ENCODE measurements at regions not wholly inside any gene's neighbourhood (a gene's known extent, or its start where the extent isn't known, plus 50 kb on each side); places are given as distances from the start of the nearest gene placed in this dataset.
"Not testable (repeated sequence)": the region's sequence is repeated elsewhere in the genome, so short reads cannot be mapped to it uniquely, and the experiment has no call there.

DNA sequence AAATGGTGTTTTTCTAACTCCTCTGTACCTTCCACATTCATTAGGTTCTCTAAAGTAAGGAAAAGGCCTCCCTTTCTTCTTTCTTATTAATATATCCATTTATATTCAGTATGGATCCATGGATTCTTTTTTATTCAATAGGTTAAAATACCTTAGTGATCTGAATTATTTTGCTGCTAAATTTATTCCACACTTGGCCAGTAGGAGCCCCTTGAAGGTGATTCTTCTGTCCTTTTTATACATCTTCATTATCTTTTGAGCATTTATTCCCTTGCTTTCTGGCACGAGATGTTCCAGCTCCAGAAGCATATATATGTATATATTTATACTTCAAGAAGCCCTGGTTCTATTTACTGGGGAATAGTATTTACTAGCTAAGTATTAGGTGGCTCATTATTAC lies 311.8 kb upstream of the SGCD start:
- no peaks in the 10 kb centered on the region for H3K9me3 Mint-ChIP-seq
- DNase-seq (ENCODE audit: low spot score in 2 of 2) = no peak
- H3K27ac Mint-ChIP-seq = no peak overlapping the region
- H3K36me3 Mint-ChIP-seq = no peaks in the 10 kb centered on the region
- ATAC-seq = no peak

DNA sequence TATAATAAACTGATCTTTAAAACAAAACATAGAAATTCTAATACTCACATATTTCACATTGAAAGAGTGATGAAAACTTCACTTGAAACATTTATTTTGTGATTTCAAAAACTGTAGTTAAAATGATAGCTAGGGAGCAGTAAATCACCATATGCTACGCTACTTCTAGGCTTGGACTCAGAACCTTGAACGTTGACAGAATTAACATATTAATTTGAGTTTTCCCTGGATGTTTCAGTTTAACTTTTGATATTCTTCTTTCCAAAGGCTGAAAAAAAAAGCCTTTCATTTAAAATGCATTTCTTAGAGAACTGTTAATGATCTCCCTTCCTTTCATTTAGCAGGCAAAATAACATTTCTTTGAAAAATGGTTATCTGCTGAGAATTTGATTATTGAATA lies 307.8 kb upstream of the SGCD start:
- H3K36me3 Mint-ChIP-seq = no peaks in the 10 kb centered on the region
- no peak overlapping the region for H3K27ac Mint-ChIP-seq
- H3K9me3 Mint-ChIP-seq = no peaks in the 10 kb centered on the region
- DNase-seq (ENCODE audit: low spot score in 2 of 2) (no peak), ATAC-seq (no peak)

DNA sequence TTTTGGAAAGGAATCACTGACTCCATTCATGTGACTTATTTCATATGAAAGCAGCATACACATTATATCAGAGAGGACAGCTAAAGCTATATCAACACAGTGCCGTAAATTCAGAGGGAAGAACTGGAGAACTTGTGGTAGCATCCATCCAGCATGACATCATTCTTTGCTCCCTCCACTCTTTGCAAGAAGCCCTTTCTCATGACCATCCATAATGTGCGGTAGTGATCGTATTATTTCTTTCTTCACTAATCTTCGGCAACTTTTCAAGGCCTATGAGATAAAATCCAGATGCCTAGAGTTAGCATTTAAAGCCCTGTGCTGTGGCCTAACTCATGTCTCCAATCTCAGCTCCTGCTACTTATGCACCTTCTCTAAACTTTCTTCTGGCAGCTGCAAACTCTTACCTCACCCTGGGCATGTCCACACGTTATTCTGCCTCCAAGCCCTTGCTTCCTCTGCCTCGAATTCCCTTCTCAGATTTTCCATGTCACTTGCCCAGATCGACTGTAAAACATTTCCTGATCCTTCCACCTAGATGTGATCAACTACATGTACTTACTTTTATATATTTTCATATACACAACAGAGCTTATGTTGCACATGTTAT lies 307.3 kb upstream of the SGCD start:
- H3K27ac Mint-ChIP-seq = no peak overlapping the region
- H3K36me3 Mint-ChIP-seq = no peaks in the 10 kb centered on the region
- no peaks in the 10 kb centered on the region for H3K9me3 Mint-ChIP-seq
- no peak for DNase-seq (ENCODE audit: low spot score in 2 of 2)
- no peak for ATAC-seq

DNA sequence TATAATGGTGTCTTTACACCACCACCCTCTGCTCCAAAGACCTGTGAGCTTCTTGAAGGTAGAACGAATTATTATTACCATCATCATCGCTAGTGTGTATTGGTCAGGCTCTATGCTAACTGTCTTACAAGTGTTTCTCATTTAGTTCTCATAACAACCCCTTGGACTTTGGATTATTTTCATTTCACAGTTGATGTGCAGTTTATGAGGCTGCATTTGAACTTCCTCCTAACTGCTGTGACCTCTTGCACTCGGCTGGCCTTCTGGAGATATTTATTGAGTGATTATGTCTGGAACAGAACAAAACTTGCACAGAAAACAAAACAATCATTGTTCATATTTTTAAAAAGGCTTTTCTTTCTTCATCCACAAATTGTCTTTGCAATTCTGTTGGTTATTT lies 306.3 kb upstream of the SGCD start:
- Mint-ChIP-seq H3K9me3 (no peaks in the 10 kb centered on the region), H3K36me3 (no peaks in the 10 kb centered on the region), H3K27ac (no peak overlapping the region)
- ATAC-seq (no peak), DNase-seq (ENCODE audit: low spot score in 2 of 2) (no peak)

DNA sequence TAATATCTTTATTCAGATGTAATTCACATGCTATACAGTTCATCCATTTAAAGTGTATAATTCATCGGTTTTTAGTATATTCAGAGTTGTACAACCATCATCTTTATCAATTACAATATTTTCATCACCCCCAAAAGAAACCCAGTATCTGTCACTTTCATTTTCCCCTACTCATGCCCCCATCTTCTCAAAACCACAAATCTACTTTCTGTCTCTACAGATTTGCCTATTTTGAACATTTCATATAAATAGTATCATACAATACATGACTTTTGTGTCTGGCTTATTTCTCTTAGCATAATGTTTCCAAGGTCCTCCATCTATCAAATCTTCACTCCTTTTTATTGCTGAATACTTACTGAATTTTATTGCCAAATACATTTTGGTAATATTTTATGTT lies 305.1 kb upstream of the SGCD start:
- no peak for DNase-seq (ENCODE audit: low spot score in 2 of 2)
- H3K9me3 Mint-ChIP-seq = no peaks in the 10 kb centered on the region
- H3K36me3 Mint-ChIP-seq = no peaks in the 10 kb centered on the region
- no peak for ATAC-seq
- H3K27ac Mint-ChIP-seq = no peak overlapping the region

DNA sequence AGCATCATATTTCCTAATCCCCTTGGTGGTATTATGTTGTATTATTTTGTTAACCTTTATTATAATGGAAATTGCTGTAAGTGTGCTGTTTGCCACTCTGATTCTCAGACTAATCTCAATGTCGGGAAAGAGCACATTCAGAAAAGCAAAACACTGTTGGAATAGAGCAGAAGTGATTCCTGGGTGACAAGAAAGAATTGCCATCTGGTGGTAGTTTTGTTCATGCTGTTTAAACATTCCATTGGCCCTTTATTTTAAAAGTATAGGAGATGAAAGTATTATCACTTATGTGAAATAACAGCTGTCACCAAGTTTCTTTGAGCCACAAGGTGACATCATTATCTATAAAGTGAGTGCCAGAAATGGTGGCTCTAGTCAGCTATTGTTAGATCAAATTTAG lies 301.3 kb upstream of the SGCD start:
- ATAC-seq (no peak), DNase-seq (ENCODE audit: low spot score in 2 of 2) (no peak)
- H3K9me3 Mint-ChIP-seq = no peaks in the 10 kb centered on the region
- no peak overlapping the region for H3K27ac Mint-ChIP-seq
- no peaks in the 10 kb centered on the region for H3K36me3 Mint-ChIP-seq

DNA sequence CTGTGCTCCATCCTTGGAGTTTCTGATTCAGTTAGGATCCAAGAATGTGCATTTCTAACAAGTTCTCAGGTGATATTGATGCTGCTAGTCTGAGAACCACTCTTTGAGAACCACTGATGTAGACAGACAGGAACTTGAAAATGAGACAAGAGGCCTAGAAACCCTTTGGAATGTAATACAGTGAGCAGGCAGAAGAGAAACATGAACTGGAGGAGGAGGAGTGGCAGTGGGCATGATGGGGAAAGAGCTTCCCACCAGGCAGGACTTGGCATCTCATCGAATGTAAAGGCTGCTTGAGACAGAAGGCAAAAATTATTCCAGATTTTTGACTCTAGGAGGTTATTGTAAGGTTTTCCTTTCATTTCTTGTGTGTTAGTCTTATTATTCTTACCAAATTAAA lies 295.8 kb upstream of the SGCD start:
- no peak overlapping the region for H3K27ac Mint-ChIP-seq
- no peaks in the 10 kb centered on the region for H3K9me3 Mint-ChIP-seq
- ATAC-seq (no peak), DNase-seq (ENCODE audit: low spot score in 2 of 2) (no peak)
- H3K36me3 Mint-ChIP-seq = no peaks in the 10 kb centered on the region

DNA sequence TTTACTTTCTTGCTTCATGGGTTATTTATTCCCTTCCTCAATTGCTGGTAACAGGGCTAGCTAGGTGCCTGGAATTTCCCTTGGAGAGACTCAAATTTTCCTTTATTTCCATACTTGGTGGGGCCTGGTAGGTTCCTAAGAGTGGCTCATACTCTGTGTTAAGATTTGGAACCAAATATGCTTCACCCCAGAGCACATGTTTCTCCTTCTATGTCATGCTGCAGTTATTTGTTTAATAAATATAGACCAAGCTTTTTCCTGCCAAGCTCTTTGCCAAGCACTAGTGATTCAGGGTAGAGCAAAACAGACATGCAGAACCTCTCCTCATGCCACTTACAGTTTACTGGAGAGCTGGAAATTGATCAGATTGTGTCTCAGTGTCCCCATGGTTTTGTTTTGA lies 290.3 kb upstream of the SGCD start:
- no peak overlapping the region for H3K27ac Mint-ChIP-seq
- no peaks in the 10 kb centered on the region for H3K9me3 Mint-ChIP-seq
- no peak for DNase-seq (ENCODE audit: low spot score in 2 of 2)
- H3K36me3 Mint-ChIP-seq = no peaks in the 10 kb centered on the region
- no peak for ATAC-seq

DNA sequence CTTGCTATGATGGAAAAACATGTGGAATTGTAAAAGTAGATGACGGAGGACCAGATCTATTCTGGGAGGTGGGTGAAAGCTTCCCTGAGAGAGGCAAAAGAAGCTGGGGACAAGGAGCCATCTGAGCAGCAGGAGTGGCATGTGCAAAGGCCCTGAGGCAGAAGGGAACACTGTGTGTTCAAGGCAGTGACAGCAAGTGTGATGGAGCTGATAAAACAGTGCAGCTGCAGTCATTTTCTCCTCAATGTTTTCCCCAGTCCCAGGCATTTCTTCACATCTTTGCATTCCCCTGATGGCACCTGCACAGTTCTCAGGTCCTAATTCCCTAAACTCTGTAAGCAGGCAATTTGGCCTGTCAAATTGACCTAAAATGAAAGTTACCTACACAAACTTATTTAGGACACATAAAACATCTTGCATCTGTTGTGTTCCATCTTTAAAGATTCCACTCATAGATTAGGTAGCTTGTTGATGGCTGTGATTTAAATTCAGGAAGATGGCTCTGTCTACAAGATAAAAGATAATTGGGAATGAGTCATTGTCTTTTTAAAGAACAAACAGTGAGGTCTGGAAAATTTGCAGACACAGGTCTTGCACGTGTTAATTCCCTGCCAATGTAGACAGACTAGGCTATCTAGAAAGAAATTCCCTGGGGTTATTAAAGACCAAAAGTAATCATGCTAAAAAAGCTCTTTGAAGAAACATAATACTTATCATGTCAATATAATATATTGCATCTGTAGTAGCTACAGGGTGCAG lies 289.6 kb upstream of the SGCD start:
- no peak for DNase-seq (ENCODE audit: low spot score in 2 of 2)
- Mint-ChIP-seq H3K36me3 (no peaks in the 10 kb centered on the region), H3K27ac (no peak overlapping the region), H3K9me3 (no peaks in the 10 kb centered on the region)
- ATAC-seq = no peak

DNA sequence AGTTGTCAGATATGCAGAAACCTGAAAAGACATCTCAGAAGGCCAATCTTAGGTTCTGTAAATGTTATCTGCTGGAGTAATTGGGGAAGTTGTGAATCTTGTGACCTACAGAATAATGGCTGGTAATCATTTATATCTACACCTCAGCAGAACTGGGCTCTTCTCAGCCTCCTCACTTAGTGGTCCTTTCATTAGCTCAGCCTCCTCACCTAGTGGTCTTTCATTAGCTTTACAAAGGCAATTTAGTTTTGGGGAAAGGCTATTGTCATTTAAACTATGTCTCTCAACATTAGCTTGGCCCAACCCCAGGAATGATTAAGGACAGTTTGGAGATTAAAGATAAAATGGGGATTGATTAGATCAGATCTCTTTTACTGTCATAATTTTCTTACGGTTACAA lies 284.2 kb upstream of the SGCD start:
- H3K27ac Mint-ChIP-seq = no peak overlapping the region
- ATAC-seq (no peak), DNase-seq (ENCODE audit: low spot score in 2 of 2) (no peak)
- H3K36me3 Mint-ChIP-seq = no peaks in the 10 kb centered on the region
- no peaks in the 10 kb centered on the region for H3K9me3 Mint-ChIP-seq

DNA sequence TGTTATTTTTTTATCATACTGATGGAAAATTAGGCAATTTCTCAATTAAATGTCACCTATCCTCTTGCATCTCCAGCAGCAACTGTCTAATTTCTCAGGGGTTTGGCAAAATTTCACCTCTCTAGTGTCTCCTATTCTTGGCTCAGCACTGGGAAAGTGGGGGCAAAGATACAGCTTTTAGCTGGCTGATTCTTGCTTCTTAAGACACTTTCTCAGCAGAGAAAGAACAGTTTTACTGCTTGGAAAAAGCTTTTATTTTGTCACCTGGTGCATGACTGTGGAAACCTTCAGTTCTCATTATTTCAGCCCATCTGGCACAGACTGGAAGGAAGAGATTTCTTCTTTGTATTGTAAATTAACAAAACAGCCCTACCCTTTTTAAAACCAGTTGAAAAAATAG lies 283.6 kb upstream of the SGCD start:
- ATAC-seq (no peak), DNase-seq (ENCODE audit: low spot score in 2 of 2) (no peak)
- Mint-ChIP-seq H3K9me3 (no peaks in the 10 kb centered on the region), H3K36me3 (no peaks in the 10 kb centered on the region), H3K27ac (no peak overlapping the region)

DNA sequence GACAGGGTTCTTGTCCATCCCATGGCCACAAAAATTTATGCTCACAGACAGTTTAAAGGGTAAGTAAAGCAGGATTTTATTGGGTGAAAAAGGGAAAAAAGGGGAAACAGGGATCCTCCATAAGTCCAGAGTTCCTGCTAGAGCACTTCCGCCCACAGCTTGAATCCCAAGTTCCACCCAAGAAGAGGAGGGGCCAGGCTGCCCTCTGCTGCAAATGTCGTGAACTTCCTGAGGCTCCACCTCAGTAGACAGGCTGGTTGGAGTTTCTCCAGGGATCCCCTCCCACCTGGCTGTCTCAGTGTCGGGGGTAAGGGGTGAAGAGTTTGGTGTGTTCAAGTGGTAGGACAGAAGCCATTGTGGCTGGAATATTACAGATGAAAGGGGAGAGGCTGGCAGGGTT lies 275.0 kb upstream of the SGCD start:
- no peak for DNase-seq (ENCODE audit: low spot score in 2 of 2)
- Mint-ChIP-seq H3K36me3 (no peaks in the 10 kb centered on the region), H3K9me3 (peaks cover 3 to 5% of the 10 kb centered on the region in 2 donors), H3K27ac (no peak overlapping the region)
- ATAC-seq = no peak

DNA sequence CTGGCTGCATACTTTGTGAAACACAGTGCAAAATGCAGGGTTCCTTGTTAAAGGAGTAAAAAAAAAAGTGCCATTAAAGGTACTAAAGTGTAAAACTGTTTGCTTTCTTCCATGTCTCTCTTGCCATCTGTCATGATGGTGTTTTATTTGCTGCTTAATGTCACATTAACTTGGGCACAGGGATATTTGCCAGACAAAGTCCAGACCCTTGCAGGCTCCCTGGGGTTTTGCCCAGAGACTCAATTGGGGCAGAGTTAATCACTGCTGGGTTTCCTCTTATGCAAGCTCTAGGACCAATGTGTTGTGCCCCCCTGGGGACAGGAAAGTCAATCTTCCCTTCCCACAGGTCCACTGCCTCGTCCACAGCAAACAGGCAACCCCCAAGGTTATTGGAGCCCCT lies 274.3 kb upstream of the SGCD start:
- Mint-ChIP-seq H3K36me3 (no peaks in the 10 kb centered on the region), H3K27ac (no peak overlapping the region), H3K9me3 (peaks cover 3 to 5% of the 10 kb centered on the region in 2 donors)
- DNase-seq (ENCODE audit: low spot score in 2 of 2) (no peak), ATAC-seq (no peak)

DNA sequence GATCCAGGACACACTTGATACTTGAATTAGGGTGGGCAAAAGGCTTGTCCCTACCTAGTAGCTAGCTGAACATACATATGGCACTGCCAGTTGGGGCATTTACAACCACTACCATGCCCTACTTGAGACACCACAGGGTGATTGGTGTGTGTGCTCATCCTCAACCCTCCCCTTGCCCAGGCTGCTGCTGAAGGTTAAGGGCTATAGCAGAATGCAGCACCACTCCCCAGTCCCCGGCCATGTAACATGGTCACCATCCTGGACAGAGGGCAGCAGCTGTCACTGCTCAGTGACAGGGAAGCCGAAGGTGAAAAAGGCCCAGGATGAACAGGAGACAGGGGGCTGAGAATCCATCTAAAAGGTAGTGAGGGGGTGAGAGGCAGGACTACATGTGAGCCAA lies 273.9 kb upstream of the SGCD start:
- DNase-seq (ENCODE audit: low spot score in 2 of 2) = no peak
- ATAC-seq = no peak
- H3K9me3 Mint-ChIP-seq = peaks cover 3 to 5% of the 10 kb centered on the region in 2 donors

DNA sequence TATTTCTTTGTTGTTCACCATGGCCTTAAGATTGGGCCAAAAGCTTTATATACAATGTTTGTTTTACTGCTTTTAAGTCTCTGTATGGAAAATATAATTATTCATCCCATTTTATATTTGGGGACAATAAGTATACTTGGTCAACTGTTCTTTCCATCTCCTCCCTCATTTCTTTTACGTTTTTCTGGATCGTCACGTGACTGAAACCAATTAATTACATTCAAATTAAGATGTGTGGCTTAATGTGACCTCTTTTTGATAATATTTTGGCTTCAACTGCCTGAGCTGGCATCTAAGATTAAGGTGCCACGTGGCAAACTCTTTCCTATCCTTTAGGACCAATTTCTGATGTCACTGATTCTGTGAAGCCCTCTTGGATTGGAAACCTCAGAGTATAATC lies 250.1 kb upstream of the SGCD start:
- ATAC-seq (no peak), DNase-seq (ENCODE audit: low spot score in 2 of 2) (no peak)
- H3K36me3 Mint-ChIP-seq = peaks cover 6 to 17% of the 10 kb centered on the region in 2 donors
- no peak overlapping the region for H3K27ac Mint-ChIP-seq
- peaks cover 17 to 21% of the 10 kb centered on the region in 2 donors for H3K9me3 Mint-ChIP-seq

More for the DNA sequence above, 273.9 kb upstream of the SGCD start:
- Mint-ChIP-seq H3K36me3 (no peaks in the 10 kb centered on the region), H3K27ac (no peak overlapping the region)

DNA sequence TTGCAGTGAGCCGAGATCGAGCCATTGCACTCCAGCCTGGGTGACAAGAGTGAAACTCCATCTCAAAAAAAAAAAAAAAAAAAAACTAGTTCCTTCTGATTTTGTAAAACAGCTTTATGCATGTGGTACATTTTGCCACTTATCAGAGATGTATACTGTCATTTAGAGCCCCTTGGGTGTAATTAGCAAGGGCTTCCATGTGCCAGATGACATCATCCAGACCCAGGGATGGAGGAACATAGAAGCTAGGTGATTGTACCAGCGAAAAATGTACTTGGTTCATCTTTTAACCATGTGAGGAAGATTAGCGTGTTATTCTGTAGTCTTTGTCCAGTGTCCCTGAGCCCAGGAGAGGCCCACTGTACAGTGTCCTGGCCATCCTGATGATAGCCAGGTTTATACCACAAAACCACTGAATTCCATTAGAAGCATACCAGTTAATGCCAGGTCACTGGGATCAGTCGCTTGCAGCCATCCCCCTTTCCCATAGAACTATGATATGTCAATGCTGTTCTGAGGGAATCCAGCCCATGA lies 239.3 kb upstream of the SGCD start:
- peaks cover 9 to 13% of the 10 kb centered on the region in 2 donors for H3K9me3 Mint-ChIP-seq
- no peak overlapping the region for H3K27ac Mint-ChIP-seq
- DNase-seq (ENCODE audit: low spot score in 2 of 2) (no peak), ATAC-seq (no peak)
- peaks cover 5 to 10% of the 10 kb centered on the region in 2 donors for H3K36me3 Mint-ChIP-seq

DNA sequence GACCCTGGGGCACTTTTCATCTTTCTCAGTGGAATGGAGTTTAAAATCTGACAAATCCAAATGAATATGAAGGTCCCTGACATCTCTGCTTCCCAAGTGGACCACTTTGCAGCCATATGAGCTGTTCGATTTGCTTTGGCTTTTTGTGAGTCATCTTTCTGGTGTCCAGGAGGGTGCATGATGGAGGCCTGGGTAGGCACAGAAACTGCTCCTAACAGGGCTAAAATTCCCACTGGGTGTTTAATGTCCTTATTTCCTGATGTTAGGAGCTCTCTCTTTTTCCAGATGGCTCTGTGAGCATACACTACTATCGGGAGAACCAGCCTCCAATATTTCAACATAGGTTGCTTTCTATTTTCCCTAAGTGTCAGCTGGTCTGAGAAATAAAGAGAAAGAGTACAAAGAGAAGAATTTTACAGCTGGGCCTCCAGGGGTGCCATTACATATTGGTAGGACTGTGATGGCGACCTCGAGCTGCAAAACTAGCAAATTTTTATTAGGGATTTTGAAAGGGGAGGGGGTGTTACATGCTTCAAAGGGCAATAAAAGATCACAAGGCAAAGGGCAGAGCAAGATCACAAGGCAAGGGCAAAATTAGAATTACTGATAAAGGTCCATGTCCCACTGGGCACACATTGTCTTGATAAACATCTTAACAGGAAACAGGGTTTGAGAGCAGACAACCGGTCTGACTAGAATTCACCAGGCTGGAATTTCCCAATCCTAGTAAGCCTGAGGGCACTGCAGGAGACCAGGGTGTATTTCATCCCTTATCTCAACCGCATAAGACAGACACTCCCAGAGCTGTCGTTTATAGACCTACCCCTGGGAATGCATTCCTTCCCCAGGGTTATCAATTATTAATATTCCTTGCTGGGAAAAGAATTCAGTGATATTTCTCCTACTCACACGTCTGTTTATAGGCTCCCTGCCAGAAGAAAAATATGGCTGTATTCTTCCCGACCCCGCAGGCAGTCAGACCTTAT lies 236.7 kb upstream of the SGCD start:
- not testable (repeated sequence) for H3K36me3 Mint-ChIP-seq; ATAC-seq; H3K27ac Mint-ChIP-seq; DNase-seq (ENCODE audit: low spot score in 2 of 2)
- H3K9me3 Mint-ChIP-seq = peaks cover 9 to 13% of the 10 kb centered on the region in 2 donors
